ENCODE measurements at regions not wholly inside any gene's neighbourhood (a gene's known extent, or its start where the extent isn't known, plus 50 kb on each side); places are given as distances from the start of the nearest gene placed in this dataset.
"Not testable (repeated sequence)": the region's sequence is repeated elsewhere in the genome, so short reads cannot be mapped to it uniquely, and the experiment has no call there.

- H3K4me3 ChIP-seq (ENCODE audit: control insufficient read depth, low read depth, low read length); DNase-seq (ENCODE audit: low read depth): not testable (repeated sequence)
These were observed 243.5 kb downstream of the FOXD4L6 start for GRCh38 chr9:40884902-40885490.

DNA sequence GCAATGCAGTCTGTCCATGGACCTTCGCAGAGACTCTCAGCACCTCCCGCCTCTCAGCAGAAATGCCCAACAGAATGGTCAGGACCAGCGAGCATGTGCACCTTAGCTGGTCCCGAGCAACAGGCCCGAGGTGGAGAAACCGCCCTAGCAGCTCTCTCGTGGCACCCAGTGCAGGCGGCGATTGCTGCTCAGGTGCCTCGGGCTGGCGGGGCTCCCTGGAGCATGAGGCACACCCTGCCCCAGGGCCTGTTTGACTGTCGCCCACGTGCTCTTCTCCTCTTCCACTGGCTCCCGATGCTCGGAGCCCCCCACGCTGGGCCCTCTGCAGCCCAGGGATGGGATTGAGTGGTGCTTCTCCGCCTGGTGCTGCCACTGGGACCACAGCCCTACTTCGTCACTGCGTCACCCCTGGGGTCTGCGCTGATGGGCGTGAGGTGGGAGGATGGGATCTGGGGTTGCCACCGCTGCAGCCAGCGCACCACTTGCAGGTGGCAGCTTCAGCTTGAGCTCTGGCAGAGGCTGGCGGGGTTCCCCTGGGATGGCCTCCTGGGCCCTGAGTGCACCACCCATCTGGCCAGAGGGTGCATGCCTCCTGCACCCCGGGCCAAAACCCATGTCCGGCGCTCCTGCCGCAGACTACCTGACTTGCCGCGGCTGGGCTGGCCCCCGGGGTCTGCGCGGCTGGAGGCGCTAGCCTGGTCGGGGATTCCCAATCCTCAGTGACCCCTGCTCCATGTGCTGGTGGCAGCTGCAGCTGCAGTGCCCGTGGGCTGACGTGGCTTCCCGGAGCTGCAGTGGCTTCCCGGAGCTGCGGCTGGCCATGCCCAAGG lies 244.2 kb downstream of the FOXD4L6 start:
- no peak overlapping the region for H3K4me3 ChIP-seq (ENCODE audit: control insufficient read depth, low read depth, low read length)
- DNase-seq (ENCODE audit: low read depth) = no peak
- TF ChIP-seq, protein P1, sequence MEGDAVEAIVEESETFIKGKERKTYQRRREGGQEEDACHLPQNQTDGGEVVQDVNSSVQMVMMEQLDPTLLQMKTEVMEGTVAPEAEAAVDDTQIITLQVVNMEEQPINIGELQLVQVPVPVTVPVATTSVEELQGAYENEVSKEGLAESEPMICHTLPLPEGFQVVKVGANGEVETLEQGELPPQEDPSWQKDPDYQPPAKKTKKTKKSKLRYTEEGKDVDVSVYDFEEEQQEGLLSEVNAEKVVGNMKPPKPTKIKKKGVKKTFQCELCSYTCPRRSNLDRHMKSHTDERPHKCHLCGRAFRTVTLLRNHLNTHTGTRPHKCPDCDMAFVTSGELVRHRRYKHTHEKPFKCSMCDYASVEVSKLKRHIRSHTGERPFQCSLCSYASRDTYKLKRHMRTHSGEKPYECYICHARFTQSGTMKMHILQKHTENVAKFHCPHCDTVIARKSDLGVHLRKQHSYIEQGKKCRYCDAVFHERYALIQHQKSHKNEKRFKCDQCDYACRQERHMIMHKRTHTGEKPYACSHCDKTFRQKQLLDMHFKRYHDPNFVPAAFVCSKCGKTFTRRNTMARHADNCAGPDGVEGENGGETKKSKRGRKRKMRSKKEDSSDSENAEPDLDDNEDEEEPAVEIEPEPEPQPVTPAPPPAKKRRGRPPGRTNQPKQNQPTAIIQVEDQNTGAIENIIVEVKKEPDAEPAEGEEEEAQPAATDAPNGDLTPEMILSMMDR (conservative IDR thresholded peaks at IDR 0.05; ENCODE audit: control insufficient read depth, insufficient read depth, low read depth, low read length) = no peak

DNA sequence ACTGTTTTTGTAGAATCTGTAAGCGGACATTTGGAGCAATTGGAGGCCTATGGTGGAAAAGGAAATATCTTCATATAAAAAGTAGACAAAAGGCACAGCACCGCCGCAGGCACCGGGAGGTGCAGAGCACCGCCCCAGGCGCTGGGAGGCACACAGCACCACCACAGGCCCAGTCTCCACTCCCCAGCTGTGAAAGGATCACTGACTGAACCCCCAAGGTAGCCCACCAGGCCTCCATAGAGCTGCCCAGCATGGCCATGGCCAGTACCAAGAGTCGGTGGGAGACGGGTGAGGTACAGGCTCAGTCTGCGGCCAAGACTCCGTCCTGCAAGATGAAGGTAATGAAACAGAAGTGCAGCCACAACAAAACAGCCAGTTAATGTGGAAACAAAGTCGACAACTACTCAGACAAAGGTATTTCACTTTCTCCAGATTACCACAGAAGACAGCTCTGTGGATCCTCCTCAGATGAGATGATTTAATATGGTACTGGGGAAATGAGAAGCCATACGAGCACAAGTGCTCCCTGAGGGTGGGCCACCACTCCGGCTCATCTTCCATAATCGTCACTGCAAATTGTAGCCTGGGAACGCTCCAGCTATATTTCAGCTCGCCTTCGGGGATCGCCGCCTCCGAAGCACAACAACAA lies 244.9 kb downstream of the FOXD4L6 start:
- not testable (repeated sequence) for DNase-seq (ENCODE audit: low read depth); H3K4me3 ChIP-seq (ENCODE audit: control insufficient read depth, low read depth, low read length)

DNA sequence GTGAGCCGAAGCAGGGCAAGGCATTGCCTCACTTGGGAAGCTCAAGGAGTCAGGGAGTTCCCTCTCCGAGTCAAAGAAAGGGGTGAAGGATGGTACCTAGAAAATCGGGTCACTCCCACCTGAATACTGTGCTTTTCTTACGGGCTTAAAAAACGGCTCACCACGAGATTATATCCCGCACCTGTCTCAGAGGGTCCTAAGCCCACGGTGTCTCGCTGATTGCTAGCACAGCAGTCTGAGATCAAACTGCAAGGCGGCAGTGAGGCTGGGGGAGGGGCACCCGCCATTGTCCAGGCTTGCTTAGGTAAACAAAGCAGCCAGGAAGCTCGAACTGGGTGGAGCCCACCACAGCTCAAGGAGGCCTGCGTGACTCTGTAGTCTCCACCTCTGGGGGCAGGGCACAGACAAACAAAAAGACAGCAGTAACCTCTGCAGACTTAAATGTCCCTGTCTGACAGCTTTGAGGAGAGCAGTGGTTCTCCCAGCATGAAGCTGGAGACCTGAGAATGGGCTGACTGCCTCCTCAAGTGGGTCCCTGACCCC lies 254.7 kb downstream of the FOXD4L6 start:
- not testable (repeated sequence) for DNase-seq (ENCODE audit: low read depth); H3K4me3 ChIP-seq (ENCODE audit: control insufficient read depth, low read depth, low read length)

- not testable (repeated sequence) for H3K4me3 ChIP-seq (ENCODE audit: control insufficient read depth, low read depth, low read length); DNase-seq (ENCODE audit: low read depth)
These were observed 260.0 kb downstream of the FOXD4L6 start for GRCh38 chr9:40868437-40868836.
